ENCODE measurements at regions not wholly inside any gene's neighbourhood (a gene's known extent, or its start where the extent isn't known, plus 50 kb on each side); places are given as distances from the start of the nearest gene placed in this dataset.

- Histone ChIP-seq H3K9me1 (ENCODE audit: insufficient read depth, low read length) (peaks cover under 1% of the 10 kb centered on the region; the same call in 1 of the 2 replicates), H3K18ac (ENCODE audit: low read depth, low read length) (no peak overlapping the region), H3K27ac (ENCODE audit: insufficient read depth, low read length) (no peak overlapping the region), H3K9me3 (ENCODE audit: control insufficient read depth, insufficient read depth, low read length) (no peaks in the 10 kb centered on the region; the same call in 1 of the 2 replicates), H4K5ac (ENCODE audit: low read depth, low read length) (no peak overlapping the region), H2AFZ (replicated peaks; ENCODE audit: low read length, poor library complexity) (no peak overlapping the region), H3K79me1 (ENCODE audit: low read depth in 1 of 2, low read length in 2 of 2) (no peaks in the 10 kb centered on the region), H3K4ac (ENCODE audit: low read depth, low read length) (no peak overlapping the region), H2BK120ac (ENCODE audit: low read depth, low read length) (no peak overlapping the region), H3K4me1 (ENCODE audit: control insufficient read depth, insufficient read depth, low read length) (peaks cover 7% of the 10 kb centered on the region; the same call in 1 of the 2 replicates), H2BK20ac (ENCODE audit: low read depth, low read length) (no peak overlapping the region), H2AK5ac (ENCODE audit: low read depth, low read length) (no peak overlapping the region), H4K91ac (ENCODE audit: insufficient read depth, low read depth, low read length) (no peak overlapping the region), H3K4me3 (ENCODE audit: insufficient read depth, low read depth, low read length) (no peak overlapping the region), H2BK5ac (ENCODE audit: low read depth, low read length, poor library complexity, severe bottlenecking) (no peak overlapping the region), H2AK9ac (replicated peaks; ENCODE audit: low read depth, low read length, poor library complexity) (no peak overlapping the region), H4K20me1 (ENCODE audit: insufficient read depth, low read length) (no peaks in the 10 kb centered on the region), H3K9ac (ENCODE audit: low read depth, low read length) (no peak overlapping the region), H4K8ac (ENCODE audit: low read depth in 2 of 2, low read length in 2 of 2) (no peak overlapping the region), H3K36me3 (ENCODE audit: control insufficient read depth, insufficient read depth, low read length) (no peaks in the 10 kb centered on the region), H3K23ac (ENCODE audit: low read depth, low read length) (no peak overlapping the region), H3K4me2 (ENCODE audit: low read depth, low read length) (no peak overlapping the region), H3K56ac (ENCODE audit: extremely low read depth, insufficient read depth, low read length) (no peak overlapping the region), H3K27me3 (ENCODE audit: control insufficient read depth, insufficient read depth, low read length) (no peaks in the 10 kb centered on the region), H2BK15ac (ENCODE audit: low read depth, low read length) (no peak overlapping the region), H3K14ac (replicated peaks; ENCODE audit: low read depth, low read length) (no peak overlapping the region)
- intact Hi-C loops (cut with micrococcal nuclease), result no loop called here
- WGBS, 2 experiments (ENCODE audit: extremely low coverage in 2 of 2, insufficient read length in 1 of 2), result no CpG with 5 or more reads among the region's 1 CpG
- in situ Hi-C loops (cut with MboI; ENCODE audit: low sequenced_read_pairs), result no loop called here
- dilution Hi-C loops (cut with HindIII; ENCODE audit: low sequenced_read_pairs, unreplicated experiment), result no loop called here
- DNase-seq, result no peak
- POLR2A ChIA-PET (ENCODE audit: unreplicated experiment), result no interaction called here
- no peak for ATAC-seq (ENCODE audit: low read depth)
- TF ChIP-seq CTCF (conservative IDR thresholded peaks at IDR 0.05; ENCODE audit: low read depth, low read length), result no peak
- TF ChIP-seq, protein P1, sequence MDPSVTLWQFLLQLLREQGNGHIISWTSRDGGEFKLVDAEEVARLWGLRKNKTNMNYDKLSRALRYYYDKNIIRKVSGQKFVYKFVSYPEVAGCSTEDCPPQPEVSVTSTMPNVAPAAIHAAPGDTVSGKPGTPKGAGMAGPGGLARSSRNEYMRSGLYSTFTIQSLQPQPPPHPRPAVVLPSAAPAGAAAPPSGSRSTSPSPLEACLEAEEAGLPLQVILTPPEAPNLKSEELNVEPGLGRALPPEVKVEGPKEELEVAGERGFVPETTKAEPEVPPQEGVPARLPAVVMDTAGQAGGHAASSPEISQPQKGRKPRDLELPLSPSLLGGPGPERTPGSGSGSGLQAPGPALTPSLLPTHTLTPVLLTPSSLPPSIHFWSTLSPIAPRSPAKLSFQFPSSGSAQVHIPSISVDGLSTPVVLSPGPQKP (IDR thresholded peaks at IDR 0.05; ENCODE audit: borderline replicate concordance, low read depth, low read length), result no peak
- TF ChIP-seq SMC3 (IDR thresholded peaks at IDR 0.05; ENCODE audit: low read depth, low read length), result no peak
- TF ChIP-seq RAD21 (IDR thresholded peaks at IDR 0.05; ENCODE audit: low read length), result no peak
- no peak for TF ChIP-seq MAZ (IDR thresholded peaks at IDR 0.05; ENCODE audit: borderline replicate concordance, low read depth, low read length)
- no peak for TF ChIP-seq USF2 (IDR thresholded peaks at IDR 0.05; ENCODE audit: low read depth, low read length)
- TF ChIP-seq MAFK (IDR thresholded peaks at IDR 0.05; ENCODE audit: low read depth, low read length), result no peak
- no peak for TF ChIP-seq CEBPB (IDR thresholded peaks at IDR 0.05; ENCODE audit: low read depth, low read length)
- no peak for TF ChIP-seq POLR2A (IDR thresholded peaks at IDR 0.05; ENCODE audit: low read depth, low read length)
- no peak for TF ChIP-seq RFX5 (IDR thresholded peaks at IDR 0.05; ENCODE audit: low read depth, low read length)
- no peak for TF ChIP-seq NFE2L2 (IDR thresholded peaks at IDR 0.05; ENCODE audit: low read depth, low read length)
- no peak for TF ChIP-seq CHD1 (IDR thresholded peaks at IDR 0.05; ENCODE audit: low read depth, low read length)
- no peak for TF ChIP-seq RCOR1 (IDR thresholded peaks at IDR 0.05; ENCODE audit: insufficient replicate concordance, low read length)
- TF ChIP-seq MXI1 (IDR thresholded peaks at IDR 0.05; ENCODE audit: borderline replicate concordance, low read depth, low read length), result no peak
- no peak for TF ChIP-seq FOS (IDR thresholded peaks at IDR 0.05; ENCODE audit: low read depth, low read length)
- no peak for TF ChIP-seq BHLHE40 (IDR thresholded peaks at IDR 0.05; ENCODE audit: low read depth, low read length)
- no TSS peak for BruUV-seq (replicated peaks)
- CTCF ChIA-PET, result no interaction called here
These were observed 224.1 kb downstream of the PHLDA1 start for GRCh38 chr12:75807494-75807893.
